ENCODE measurements at regions not wholly inside any gene's neighbourhood (a gene's known extent, or its start where the extent isn't known, plus 50 kb on each side); places are given as distances from the start of the nearest gene placed in this dataset.

GRCh38 chr1:59046730-59047157, 250.2 kb upstream of the FGGY start:
- no peak for TF ChIP-seq CTCF (optimal IDR thresholded peaks at IDR 0.05 in 1 of 3, IDR thresholded peaks at IDR 0.05 in 1 of 3, conservative IDR thresholded peaks at IDR 0.05 in 1 of 3; ENCODE audit: extremely low read depth in 1 of 3, insufficient read depth in 2 of 3, low read length in 3 of 3)
- no peak for TF ChIP-seq EZH2 (IDR thresholded peaks at IDR 0.05; ENCODE audit: low read length)
